Adrenal gland (tissue), 5 donors: ENCODE measurements at regions not wholly inside any gene's neighbourhood (a gene's known extent, or its start where the extent isn't known, plus 50 kb on each side); places are given as distances from the start of the nearest gene placed in this dataset.
"Not testable (repeated sequence)": the region's sequence is repeated elsewhere in the genome, so short reads cannot be mapped to it uniquely, and the experiment has no call there.

Experiments
- CTCF ChIP-seq, 6 experiments: fragments of 450-650 bp in 4 of 6; fragments of 200-600 bp in 2 of 6; sonication (generic) in 1 of 6; IDR thresholded peaks; 1 replicate in 5 of 6; 2 replicates in 1 of 6; pipeline versions ENCODE4 v1.5.1 to v1.8.0; 2016 to 2021; ENCODE audit warnings: antibody characterized with exemption in 6 of 6, mild to moderate bottlenecking in 2 of 6, moderate library complexity in 1 of 6
- POLR2A ChIP-seq, 2 donors: fragments of 450-650 bp; IDR thresholded peaks; one replicate each; pipeline ENCODE4 v1.6.1; 2017; ENCODE audit warnings: antibody characterized with exemption in 2 of 2, mild to moderate bottlenecking in 2 of 2, moderate library complexity in 1 of 2
- donor health status: DM: no; HTN: no; CAD: no.

- TF ChIP-seq CTCF, POLR2A (IDR thresholded peaks at IDR 0.05): not testable (repeated sequence)
These were observed 269.5 kb downstream of the TCERG1L start for GRCh38 chr10:131042015-131042414.
